KMS-11 (cell line): ENCODE measurements at regions not wholly inside any gene's neighbourhood (a gene's known extent, or its start where the extent isn't known, plus 50 kb on each side); places are given as distances from the start of the nearest gene placed in this dataset.
"Not testable (repeated sequence)": the region's sequence is repeated elsewhere in the genome, so short reads cannot be mapped to it uniquely, and the experiment has no call there.

Source experiments
- H2AFZ ChIP-seq: fragments of 200-600 bp; sonication (generic); 2 replicates; pipeline ENCODE4 v1.6.1; 2016; ENCODE audit warnings: antibody characterized with exemption, mixed run types, low read depth
- H3K27ac ChIP-seq: fragments of 200-600 bp; sonication (generic); 2 replicates; pipeline ENCODE4 v1.6.1; 2016; ENCODE audit warnings: mild to moderate bottlenecking, mixed run types
- H3K27me3 ChIP-seq: fragments of 200-600 bp; sonication (generic); 2 replicates; pipeline ENCODE4 v1.6.1; 2017; ENCODE audit warnings: mild to moderate bottlenecking, low read depth, mixed run types, moderate library complexity; ENCODE audit not compliant: insufficient read depth
- H3K36me3 ChIP-seq: fragments of 200-600 bp; sonication (generic); 2 replicates; pipeline ENCODE4 v1.6.1; 2017; ENCODE audit warnings: mild to moderate bottlenecking, mixed run types; ENCODE audit not compliant: insufficient read depth
- H3K4me1 ChIP-seq: fragments of 200-600 bp; sonication (generic); 2 replicates; pipeline ENCODE4 v1.6.1; 2016; ENCODE audit warnings: mild to moderate bottlenecking, low read depth, mixed run types; ENCODE audit not compliant: poor library complexity, severe bottlenecking
- H3K4me2 ChIP-seq: fragments of 200-600 bp; sonication (generic); 2 replicates; pipeline ENCODE4 v1.7.0; 2016; ENCODE audit warnings: mild to moderate bottlenecking, mixed run types
- H3K4me3 ChIP-seq: fragments of 200-600 bp; sonication (generic); IDR thresholded peaks from 2 replicates; pipeline ENCODE4 v1.6.1; 2017; ENCODE audit warnings: low read depth, low read length, mixed read lengths; ENCODE audit not compliant: insufficient read depth
- H3K79me2 ChIP-seq: fragments of 200-600 bp; sonication (generic); 2 replicates; pipeline ENCODE4 v1.6.1; 2016; ENCODE audit warnings: low read depth, mixed run types; ENCODE audit not compliant: insufficient read depth
- H3K9ac ChIP-seq: fragments of 200-600 bp; sonication (generic); 2 replicates; pipeline ENCODE4 v1.6.1; 2016; ENCODE audit warnings: mild to moderate bottlenecking, mixed run types
- H4K20me1 ChIP-seq: fragments of 200-600 bp; sonication (generic); 2 replicates; pipeline ENCODE4 v1.6.1; 2016; ENCODE audit warnings: mild to moderate bottlenecking, mixed run types; ENCODE audit not compliant: insufficient read depth
- CTCF ChIP-seq: fragments of 200-600 bp; sonication (generic); conservative IDR thresholded peaks from 2 replicates; pipeline ENCODE4 v1.6.1; 2017; ENCODE audit warnings: low read depth, mild to moderate bottlenecking, antibody characterized with exemption, low read length, moderate library complexity, mixed read lengths

GRCh38 chr1:114250683-114251572 is 97.3 kb upstream of the SYT6 start:
- no peak overlapping the region for H3K4me2 ChIP-seq
- H4K20me1 ChIP-seq: no peaks in the 10 kb centered on the region
- no peaks in the 10 kb centered on the region for H3K4me1 ChIP-seq
- H3K27ac ChIP-seq: no peak overlapping the region
- H3K36me3 ChIP-seq: no peaks in the 10 kb centered on the region
- no peaks in the 10 kb centered on the region for H3K79me2 ChIP-seq
- H3K27me3 ChIP-seq: no peaks in the 10 kb centered on the region
- no peak overlapping the region for H3K4me3 ChIP-seq
- no peak for TF ChIP-seq CTCF
- H3K9ac ChIP-seq: no peak overlapping the region
- H2AFZ ChIP-seq: no peak overlapping the region

GRCh38 chr1:114249691-114250090 is 96.0 kb upstream of the SYT6 start:
- Histone ChIP-seq H3K4me3 (no peak overlapping the region), H3K36me3 (no peaks in the 10 kb centered on the region), H3K27me3 (no peaks in the 10 kb centered on the region), H3K4me2 (no peak overlapping the region), H3K79me2 (no peaks in the 10 kb centered on the region), H2AFZ (no peak overlapping the region), H3K27ac (no peak overlapping the region), H3K4me1 (no peaks in the 10 kb centered on the region), H4K20me1 (no peaks in the 10 kb centered on the region), H3K9ac (no peak overlapping the region)
- no peak for TF ChIP-seq CTCF

- no peaks in the 10 kb centered on the region for H4K20me1 ChIP-seq
- TF ChIP-seq CTCF: no peak
- no peak overlapping the region for H3K4me3 ChIP-seq
- H3K9ac ChIP-seq: no peak overlapping the region
- H3K27ac ChIP-seq: no peak overlapping the region
- no peak overlapping the region for H2AFZ ChIP-seq
- H3K27me3 ChIP-seq: no peaks in the 10 kb centered on the region
- no peaks in the 10 kb centered on the region for H3K79me2 ChIP-seq
- no peaks in the 10 kb centered on the region for H3K4me1 ChIP-seq
- H3K36me3 ChIP-seq: no peaks in the 10 kb centered on the region
- no peak overlapping the region for H3K4me2 ChIP-seq
Measured at GRCh38 chr1:114248162-114248561, 94.5 kb upstream of the SYT6 start.

- H3K4me3 ChIP-seq, H3K4me1 ChIP-seq, H3K27ac ChIP-seq, H3K36me3 ChIP-seq, H3K9ac ChIP-seq, H3K4me2 ChIP-seq, H3K79me2 ChIP-seq, H4K20me1 ChIP-seq, H2AFZ ChIP-seq, H3K27me3 ChIP-seq: not testable (repeated sequence)
Measured at GRCh38 chr1:114242531-114243210, 89.0 kb upstream of the SYT6 start.

GRCh38 chr1:114238053-114238452 is 84.4 kb upstream of the SYT6 start:
- no peak overlapping the region for H3K4me2 ChIP-seq
- no peak overlapping the region for H3K27ac ChIP-seq
- H3K79me2 ChIP-seq: no peaks in the 10 kb centered on the region
- no peaks in the 10 kb centered on the region for H3K27me3 ChIP-seq
- H3K36me3 ChIP-seq: no peaks in the 10 kb centered on the region
- H3K4me1 ChIP-seq: no peaks in the 10 kb centered on the region
- H3K9ac ChIP-seq: no peak overlapping the region
- no peak for TF ChIP-seq CTCF
- no peaks in the 10 kb centered on the region for H4K20me1 ChIP-seq
- no peak overlapping the region for H3K4me3 ChIP-seq
- H2AFZ ChIP-seq: no peak overlapping the region
